Endodermal cell (in vitro differentiated cells): ENCODE measurements at regions not wholly inside any gene's neighbourhood (a gene's known extent, or its start where the extent isn't known, plus 50 kb on each side); places are given as distances from the start of the nearest gene placed in this dataset.

ENCODE experiments used
- DNase-seq: peaks from one replicate; pipeline ENCODE4 v3.0.0-alpha.2; 2017
- H3K27ac ChIP-seq: 2 replicates; pipeline ENCODE4 v1.5.1; 2013; ENCODE audit warnings: mild to moderate bottlenecking, low read depth, low read length, moderate library complexity
- H3K27me3 ChIP-seq: 2 replicates; pipeline ENCODE4 v1.6.1; 2013; ENCODE audit warnings: mild to moderate bottlenecking, low read length, moderate library complexity; ENCODE audit not compliant: insufficient read depth, control insufficient read depth, poor library complexity, severe bottlenecking
- H3K36me3 ChIP-seq: 2 replicates; pipeline ENCODE4 v1.7.0; 2013; ENCODE audit warnings: mild to moderate bottlenecking, low read length, moderate library complexity; ENCODE audit not compliant: control insufficient read depth, insufficient read depth
- H3K4me1 ChIP-seq: one replicate; pipeline ENCODE4 v1.7.0; 2013; ENCODE audit warnings: low read length; ENCODE audit not compliant: control insufficient read depth, insufficient read depth
- H3K4me3 ChIP-seq: 2 replicates; pipeline ENCODE4 v1.5.1; 2013; ENCODE audit warnings: mild to moderate bottlenecking, low read length, moderate library complexity
- H3K9ac ChIP-seq: 2 replicates; pipeline ENCODE4 v1.6.1; 2013; ENCODE audit warnings: mild to moderate bottlenecking, low read length, moderate library complexity; ENCODE audit not compliant: poor library complexity, severe bottlenecking; ENCODE audit errors: extremely low read depth
- H3K9me3 ChIP-seq: 2 replicates; pipeline ENCODE4 v1.6.1; 2013; ENCODE audit warnings: mild to moderate bottlenecking, low read length, moderate library complexity; ENCODE audit not compliant: control insufficient read depth
- H3K27ac Mint-ChIP-seq: 2 replicates; pipeline ENCODE4 v1.8.0; 2020; ENCODE audit warnings: mixed read lengths
- H3K27me3 Mint-ChIP-seq: 2 replicates; pipeline ENCODE4 v1.8.0; 2021; ENCODE audit warnings: mild to moderate bottlenecking, mixed read lengths; ENCODE audit not compliant: insufficient read depth
- H3K36me3 Mint-ChIP-seq: 2 replicates; pipeline ENCODE4 v1.8.0; 2020; ENCODE audit warnings: low read depth, mixed read lengths
- H3K4me1 Mint-ChIP-seq: 2 replicates; pipeline ENCODE4 v1.8.0; 2020; ENCODE audit warnings: mixed read lengths
- H3K4me3 Mint-ChIP-seq: 2 replicates; pipeline ENCODE4 v1.8.0; 2020; ENCODE audit warnings: mild to moderate bottlenecking, moderate library complexity, mixed read lengths
- H3K9me3 Mint-ChIP-seq: 2 replicates; pipeline ENCODE4 v1.8.0; 2020; ENCODE audit warnings: mild to moderate bottlenecking, mixed read lengths
- WGBS, 2 experiments: methylation state at CpG; one replicate each; pipeline versions ENCODE4 v1.1.5 to v1.1.7; 2013; ENCODE audit warnings: missing lambda C conversion rate in 2 of 2, mixed read lengths in 1 of 2; ENCODE audit not compliant: insufficient coverage in 1 of 2, insufficient read length in 1 of 2; 5-methylcytosine and 5-hydroxymethylcytosine counted together
- TF ChIP-seq, protein P1 (sequence below): fragments of 200-600 bp; sonication (generic); conservative IDR thresholded peaks from 2 replicates; pipeline ENCODE4 v1.5.0; 2021; ENCODE audit warnings: antibody characterized with exemption, mild to moderate bottlenecking

DNA sequence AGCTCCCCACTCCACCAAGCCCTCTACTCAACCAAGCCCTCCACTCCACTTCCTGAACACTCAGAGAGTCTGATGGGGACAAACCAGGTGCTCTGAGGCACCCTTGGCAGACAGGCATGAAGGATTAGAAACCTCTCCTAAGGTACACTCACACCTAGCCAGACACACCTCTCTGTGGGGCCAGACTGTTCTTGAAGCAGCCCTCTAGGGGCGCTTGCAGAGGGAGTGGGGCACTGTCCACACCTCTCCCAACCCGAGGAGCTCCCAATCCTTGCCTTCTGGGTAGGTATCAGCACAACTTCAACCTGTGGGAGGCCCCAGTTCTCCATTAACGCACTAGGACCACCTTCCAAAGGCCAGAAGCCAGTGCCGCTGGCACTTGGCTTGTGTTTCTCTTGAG lies 108.7 kb upstream of the VSTM2B start:
- Histone ChIP-seq H3K4me1 (no peaks in the 10 kb centered on the region), H3K9ac (no peak overlapping the region), H3K9me3 (no peaks in the 10 kb centered on the region), H3K4me3 (no peak overlapping the region), H3K27ac (no peak overlapping the region), H3K27me3 (no peaks in the 10 kb centered on the region), H3K36me3 (no peaks in the 10 kb centered on the region)
- no peaks in the 10 kb centered on the region for H3K27me3 Mint-ChIP-seq
- H3K27ac Mint-ChIP-seq, result no peak overlapping the region
- no peak for DNase-seq
- H3K9me3 Mint-ChIP-seq, result no peaks in the 10 kb centered on the region
- H3K4me1 Mint-ChIP-seq, result no peaks in the 10 kb centered on the region
- no peaks in the 10 kb centered on the region for H3K36me3 Mint-ChIP-seq
- 76 to 81% methylated on average over 3 to 4 of the region's 4 CpGs for WGBS, 2 experiments
- TF ChIP-seq, protein P1, sequence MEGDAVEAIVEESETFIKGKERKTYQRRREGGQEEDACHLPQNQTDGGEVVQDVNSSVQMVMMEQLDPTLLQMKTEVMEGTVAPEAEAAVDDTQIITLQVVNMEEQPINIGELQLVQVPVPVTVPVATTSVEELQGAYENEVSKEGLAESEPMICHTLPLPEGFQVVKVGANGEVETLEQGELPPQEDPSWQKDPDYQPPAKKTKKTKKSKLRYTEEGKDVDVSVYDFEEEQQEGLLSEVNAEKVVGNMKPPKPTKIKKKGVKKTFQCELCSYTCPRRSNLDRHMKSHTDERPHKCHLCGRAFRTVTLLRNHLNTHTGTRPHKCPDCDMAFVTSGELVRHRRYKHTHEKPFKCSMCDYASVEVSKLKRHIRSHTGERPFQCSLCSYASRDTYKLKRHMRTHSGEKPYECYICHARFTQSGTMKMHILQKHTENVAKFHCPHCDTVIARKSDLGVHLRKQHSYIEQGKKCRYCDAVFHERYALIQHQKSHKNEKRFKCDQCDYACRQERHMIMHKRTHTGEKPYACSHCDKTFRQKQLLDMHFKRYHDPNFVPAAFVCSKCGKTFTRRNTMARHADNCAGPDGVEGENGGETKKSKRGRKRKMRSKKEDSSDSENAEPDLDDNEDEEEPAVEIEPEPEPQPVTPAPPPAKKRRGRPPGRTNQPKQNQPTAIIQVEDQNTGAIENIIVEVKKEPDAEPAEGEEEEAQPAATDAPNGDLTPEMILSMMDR, result no peak
- no peak overlapping the region for H3K4me3 Mint-ChIP-seq

DNA sequence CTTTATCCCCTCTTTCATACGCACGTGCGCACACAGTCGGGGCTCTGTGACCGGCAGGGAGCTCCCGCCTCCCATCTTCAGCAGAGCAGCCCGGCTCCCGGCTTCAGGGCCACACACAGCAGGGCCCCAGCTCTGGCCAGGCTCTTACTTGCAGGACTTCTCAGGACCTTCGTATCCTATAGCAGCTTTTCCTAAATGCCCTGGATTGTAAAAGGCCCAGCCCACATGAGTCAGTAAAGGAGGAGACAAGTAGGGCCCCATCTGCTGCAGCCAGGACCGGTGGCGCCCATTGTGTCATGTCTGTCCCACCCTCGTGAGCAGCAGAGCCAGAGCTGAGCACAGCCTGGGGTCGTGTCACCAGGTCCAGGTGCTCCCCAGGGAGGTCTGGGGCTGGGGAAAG lies 107.6 kb upstream of the VSTM2B start:
- Histone ChIP-seq H3K9me3 (no peaks in the 10 kb centered on the region), H3K27ac (no peak overlapping the region), H3K27me3 (no peaks in the 10 kb centered on the region), H3K4me3 (no peak overlapping the region), H3K9ac (no peak overlapping the region), H3K36me3 (no peaks in the 10 kb centered on the region), H3K4me1 (no peaks in the 10 kb centered on the region)
- no peak overlapping the region for H3K4me3 Mint-ChIP-seq
- no peak overlapping the region for H3K27ac Mint-ChIP-seq
- H3K4me1 Mint-ChIP-seq, result no peaks in the 10 kb centered on the region
- 88 to 89% methylated on average over 10 to 13 of the region's 13 CpGs for WGBS, 2 experiments
- no peaks in the 10 kb centered on the region for H3K27me3 Mint-ChIP-seq
- TF ChIP-seq, protein P1, result no peak
- H3K36me3 Mint-ChIP-seq, result no peaks in the 10 kb centered on the region
- DNase-seq, result no peak
- no peaks in the 10 kb centered on the region for H3K9me3 Mint-ChIP-seq

DNA sequence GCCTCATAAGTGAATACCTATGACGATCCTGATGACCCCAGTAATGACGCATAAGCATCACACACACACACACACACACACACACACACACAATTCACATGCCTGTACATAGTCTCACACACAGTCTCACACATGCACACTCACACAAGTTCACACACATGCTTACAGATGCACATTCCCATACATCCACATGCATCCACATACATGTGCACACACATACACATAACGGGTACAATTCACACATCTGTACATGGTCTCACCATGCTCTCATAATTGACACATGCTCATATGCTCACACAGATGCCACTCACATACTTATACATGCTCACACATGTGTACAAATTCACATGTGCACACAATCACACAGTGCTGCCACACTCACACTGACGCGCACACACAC lies 105.7 kb upstream of the VSTM2B start:
- H3K4me3 ChIP-seq, result no peak overlapping the region
- H3K27ac ChIP-seq, result no peak overlapping the region
- no peaks in the 10 kb centered on the region for H3K36me3 Mint-ChIP-seq
- no peaks in the 10 kb centered on the region for H3K4me1 Mint-ChIP-seq
- no peaks in the 10 kb centered on the region for H3K9me3 ChIP-seq
- 90 to 97% methylated on average over 3 to 5 of the region's 5 CpGs for WGBS, 2 experiments
- H3K27ac Mint-ChIP-seq, result no peak overlapping the region
- peaks cover 2% of the 10 kb centered on the region for H3K9me3 Mint-ChIP-seq
- H3K27me3 ChIP-seq, result no peaks in the 10 kb centered on the region
- H3K27me3 Mint-ChIP-seq, result no peaks in the 10 kb centered on the region
- TF ChIP-seq, protein P1, result no peak
- H3K4me3 Mint-ChIP-seq, result no peak overlapping the region
- no peak overlapping the region for H3K9ac ChIP-seq
- no peaks in the 10 kb centered on the region for H3K4me1 ChIP-seq
- no peaks in the 10 kb centered on the region for H3K36me3 ChIP-seq
- no peak for DNase-seq
